Activated CD8-positive, alpha-beta memory T cell treated with anti-CD3 and anti-CD28 coated beads for 48 hours (primary cell): ENCODE measurements at regions not wholly inside any gene's neighbourhood (a gene's known extent, or its start where the extent isn't known, plus 50 kb on each side); places are given as distances from the start of the nearest gene placed in this dataset.

Experiments
- DNase-seq, 3 experiments: peaks; one replicate each; pipeline ENCODE4 v3.0.0-alpha.2; 2020; ENCODE audit warnings: low read depth in 2 of 3, low spot score in 2 of 3

GRCh38 chr4:141576585-141577110 is 59.7 kb upstream of the IL15 start:
- DNase-seq: no peak

- no peak for DNase-seq
These were observed 57.9 kb upstream of the IL15 start for GRCh38 chr4:141578451-141578850.

- DNase-seq: no peak
These were observed 55.9 kb upstream of the IL15 start for GRCh38 chr4:141580523-141580922.
